Medulla oblongata (tissue), 1 donor: ENCODE measurements at regions not wholly inside any gene's neighbourhood (a gene's known extent, or its start where the extent isn't known, plus 50 kb on each side); places are given as distances from the start of the nearest gene placed in this dataset.
A peak's percentile ranks its signal among the peaks of the same experiment; 100 is the strongest.

Source experiments
- DNase-seq: peaks from one replicate; pipeline ENCODE4 v3.0.0-alpha.2; 2015; ENCODE audit errors: extremely low spot score

GRCh38 chr4:122034619-122035018 is 82.8 kb upstream of the TRPC3 start:
- no peak for DNase-seq

GRCh38 chr4:122027203-122027602 is 75.3 kb upstream of the TRPC3 start:
- DNase-seq, result no peak

GRCh38 chr4:122017296-122017695 is 65.4 kb upstream of the TRPC3 start:
- DNase-seq, result no peak

GRCh38 chr4:122015203-122015602 is 63.3 kb upstream of the TRPC3 start:
- no peak for DNase-seq

GRCh38 chr4:122012735-122013134 is 60.9 kb upstream of the TRPC3 start:
- no peak for DNase-seq

- no peak for DNase-seq
Observed at GRCh38 chr4:122010610-122011009, 58.8 kb upstream of the TRPC3 start.

GRCh38 chr4:122009524-122009923 is 57.7 kb upstream of the TRPC3 start:
- no peak for DNase-seq

- no peak for DNase-seq
Observed at GRCh38 chr4:122007016-122007415, 55.2 kb upstream of the TRPC3 start.

- no peak for DNase-seq
Observed at GRCh38 chr4:122005064-122005755, 53.4 kb upstream of the TRPC3 start.

GRCh38 chr4:122003335-122003734 is 51.5 kb upstream of the TRPC3 start:
- peak; percentile 43 for DNase-seq
